ENCODE measurements at regions not wholly inside any gene's neighbourhood (a gene's known extent, or its start where the extent isn't known, plus 50 kb on each side); places are given as distances from the start of the nearest gene placed in this dataset.

- TF ChIP-seq GABPA (IDR thresholded peaks at IDR 0.05; ENCODE audit: borderline replicate concordance, insufficient read depth, low read length): no peak
- TF ChIP-seq CTCF (IDR thresholded peaks at IDR 0.05; ENCODE audit: control extremely low read depth in 1 of 3, insufficient read depth in 1 of 3, low read depth in 1 of 3, low read length in 3 of 3): no peak
- TF ChIP-seq JUN (IDR thresholded peaks at IDR 0.05; ENCODE audit: low read depth, low read length): no peak
- TF ChIP-seq MAX (IDR thresholded peaks at IDR 0.05): no peak
These were observed 117.5 kb upstream of the SHB start for GRCh38 chr9:38186404-38187115.

All from H1 (cell line).